Neural progenitor cell (in vitro differentiated cells): ENCODE measurements at regions not wholly inside any gene's neighbourhood (a gene's known extent, or its start where the extent isn't known, plus 50 kb on each side); places are given as distances from the start of the nearest gene placed in this dataset.

Experiments used
- EZH2 ChIP-seq: fragments of 200-600 bp; sonication (generic); IDR thresholded peaks from 2 replicates; pipeline ENCODE4 v1.6.1; 2017; ENCODE audit warnings: antibody characterized with exemption, mild to moderate bottlenecking, moderate library complexity
- EZH2phosphoT487 ChIP-seq: fragments of 200-600 bp; sonication (generic); IDR thresholded peaks from 2 replicates; pipeline ENCODE4 v1.6.1; 2017; ENCODE audit warnings: antibody characterized with exemption
- TF ChIP-seq, protein P1 (sequence below): fragments of 200-600 bp; sonication (generic); IDR thresholded peaks from 2 replicates; pipeline ENCODE4 v1.5.1; 2017; ENCODE audit warnings: antibody characterized with exemption, mild to moderate bottlenecking

DNA sequence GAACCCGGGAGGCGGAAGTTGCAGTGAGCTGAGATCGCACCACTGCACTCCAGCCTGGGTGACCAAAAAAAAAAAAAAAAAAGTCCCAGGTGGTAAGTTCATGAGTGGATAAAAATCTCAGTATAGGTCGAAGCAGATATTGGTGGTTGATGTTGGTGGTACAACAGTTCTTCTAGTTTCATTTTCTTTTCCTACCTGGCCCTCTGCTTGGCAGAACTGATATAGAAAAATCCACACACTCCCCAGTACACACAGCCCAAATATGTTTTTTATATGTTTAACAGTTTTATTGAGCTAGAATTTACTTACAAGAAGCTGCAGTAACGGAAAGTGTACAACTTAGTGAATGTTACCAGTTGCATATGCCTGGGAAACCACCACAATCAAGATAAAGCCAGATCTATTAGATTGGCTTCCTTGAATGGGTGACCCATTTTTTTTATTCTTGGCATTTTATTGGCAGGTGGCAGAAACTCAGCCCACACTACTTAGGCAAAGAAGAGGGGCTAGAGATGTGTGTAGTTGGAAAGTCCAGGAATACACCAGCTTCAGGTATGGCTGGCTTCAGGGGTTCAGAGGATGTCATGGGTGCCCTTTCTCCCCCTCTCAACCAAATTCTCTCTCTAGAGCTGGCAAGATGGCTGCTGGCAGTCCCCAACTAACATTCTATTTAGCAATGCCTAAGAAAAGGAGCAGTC lies 118.3 kb upstream of the SLC25A33 start:
- TF ChIP-seq, protein P1, sequence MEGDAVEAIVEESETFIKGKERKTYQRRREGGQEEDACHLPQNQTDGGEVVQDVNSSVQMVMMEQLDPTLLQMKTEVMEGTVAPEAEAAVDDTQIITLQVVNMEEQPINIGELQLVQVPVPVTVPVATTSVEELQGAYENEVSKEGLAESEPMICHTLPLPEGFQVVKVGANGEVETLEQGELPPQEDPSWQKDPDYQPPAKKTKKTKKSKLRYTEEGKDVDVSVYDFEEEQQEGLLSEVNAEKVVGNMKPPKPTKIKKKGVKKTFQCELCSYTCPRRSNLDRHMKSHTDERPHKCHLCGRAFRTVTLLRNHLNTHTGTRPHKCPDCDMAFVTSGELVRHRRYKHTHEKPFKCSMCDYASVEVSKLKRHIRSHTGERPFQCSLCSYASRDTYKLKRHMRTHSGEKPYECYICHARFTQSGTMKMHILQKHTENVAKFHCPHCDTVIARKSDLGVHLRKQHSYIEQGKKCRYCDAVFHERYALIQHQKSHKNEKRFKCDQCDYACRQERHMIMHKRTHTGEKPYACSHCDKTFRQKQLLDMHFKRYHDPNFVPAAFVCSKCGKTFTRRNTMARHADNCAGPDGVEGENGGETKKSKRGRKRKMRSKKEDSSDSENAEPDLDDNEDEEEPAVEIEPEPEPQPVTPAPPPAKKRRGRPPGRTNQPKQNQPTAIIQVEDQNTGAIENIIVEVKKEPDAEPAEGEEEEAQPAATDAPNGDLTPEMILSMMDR, result no peak
- TF ChIP-seq EZH2 (no peak), EZH2phosphoT487 (no peak)
